WTC11 (cell line): ENCODE measurements at regions not wholly inside any gene's neighbourhood (a gene's known extent, or its start where the extent isn't known, plus 50 kb on each side); places are given as distances from the start of the nearest gene placed in this dataset.

Experiments
- ATAC-seq: fragments of 200-7000 bp; cut with Tn5 transposase; 2 replicates; pipeline ENCODE4 v1.10.0; 2021; ENCODE audit warnings: mild to moderate bottlenecking, moderate library complexity
- CTCF ChIA-PET: fragments of 300-600 bp; sonication (Branson Sonifier 250); formaldehyde crosslinking; loops from one replicate; lab custom pipeline; 2021; ENCODE audit warnings: antibody characterized with exemption; lab: Charles Lee
- POLR2A ChIA-PET: fragments of 350-600 bp; sonication (Branson Sonifier 250); formaldehyde crosslinking; loops from one replicate; lab custom pipeline; 2021; ENCODE audit warnings: antibody characterized with exemption; lab: Charles Lee
- DNase-seq: peaks from one replicate; pipeline ENCODE4 v3.0.0; 2021; ENCODE audit warnings: low spot score
- H3K27ac Mint-ChIP-seq: 2 replicates; pipeline ENCODE4 v1.8.0; 2021; ENCODE audit warnings: mixed read lengths
- H3K27me3 Mint-ChIP-seq: 2 replicates; pipeline ENCODE4 v1.8.0; 2021; ENCODE audit warnings: low read depth, mild to moderate bottlenecking, moderate library complexity, mixed read lengths
- H3K36me3 Mint-ChIP-seq: 2 replicates; pipeline ENCODE4 v1.8.0; 2021; ENCODE audit warnings: mixed read lengths
- H3K4me1 Mint-ChIP-seq: 2 replicates; pipeline ENCODE4 v1.8.0; 2022; ENCODE audit warnings: mixed read lengths
- H3K4me3 Mint-ChIP-seq: 2 replicates; pipeline ENCODE4 v1.8.0; 2021; ENCODE audit warnings: mild to moderate bottlenecking, moderate library complexity, mixed read lengths
- H3K9me3 Mint-ChIP-seq: 2 replicates; pipeline ENCODE4 v1.8.0; 2021; ENCODE audit warnings: mixed read lengths
- ATF1 ChIP-seq: sonication (generic); formaldehyde crosslinking; IDR thresholded peaks from 2 replicates; pipeline ENCODE4 v1.8.1; 2023; ENCODE audit warnings: mild to moderate bottlenecking, moderate library complexity, missing genetic modification reagents
- CREB1 ChIP-seq: sonication (generic); formaldehyde crosslinking; IDR thresholded peaks from 2 replicates; pipeline ENCODE4 v1.8.0; 2023; ENCODE audit warnings: mild to moderate bottlenecking, missing genetic modification reagents
- ELF4 ChIP-seq: sonication (generic); formaldehyde crosslinking; IDR thresholded peaks from 2 replicates; pipeline ENCODE4 v1.8.1; 2022; ENCODE audit warnings: low read depth, mild to moderate bottlenecking, moderate library complexity, missing genetic modification reagents
- FOXJ3 ChIP-seq: sonication (generic); formaldehyde crosslinking; IDR thresholded peaks from 2 replicates; pipeline ENCODE4 v1.9.0; 2021; ENCODE audit warnings: missing genetic modification reagents, mild to moderate bottlenecking, borderline replicate concordance
- GABPB1 ChIP-seq: sonication (generic); formaldehyde crosslinking; IDR thresholded peaks from 2 replicates; pipeline ENCODE4 v1.8.1; 2023; ENCODE audit warnings: mild to moderate bottlenecking, missing genetic modification reagents
- HMGA2 ChIP-seq: fragments of 250-450 bp; sonication (Bioruptor Pico); IDR thresholded peaks from 2 replicates; pipeline ENCODE4 v1.4.0; 2021; ENCODE audit warnings: mild to moderate bottlenecking, moderate library complexity
- JUN ChIP-seq: sonication (generic); formaldehyde crosslinking; IDR thresholded peaks from 2 replicates; pipeline ENCODE4 v1.8.0; 2023; ENCODE audit warnings: mild to moderate bottlenecking, missing genetic modification reagents
- MXD4 ChIP-seq: fragments of 250-450 bp; sonication (Bioruptor Pico); IDR thresholded peaks from 2 replicates; pipeline ENCODE4 v1.8.0; 2021; ENCODE audit warnings: mild to moderate bottlenecking, moderate library complexity, borderline replicate concordance
- MYBL2 ChIP-seq: sonication (generic); formaldehyde crosslinking; IDR thresholded peaks from 2 replicates; pipeline ENCODE4 v1.8.1; 2023; ENCODE audit warnings: mild to moderate bottlenecking, moderate library complexity, missing genetic modification reagents
- NFATC4 ChIP-seq: fragments of 250-450 bp; sonication (Bioruptor Pico); IDR thresholded peaks from 2 replicates; pipeline ENCODE4 v1.9.0; 2021; ENCODE audit warnings: mild to moderate bottlenecking
- NFE2L1 ChIP-seq: sonication (generic); formaldehyde crosslinking; IDR thresholded peaks from 2 replicates; pipeline ENCODE4 v1.8.1; 2023; ENCODE audit warnings: missing genetic modification reagents
- NFYB ChIP-seq: sonication (generic); formaldehyde crosslinking; conservative IDR thresholded peaks from 2 replicates; pipeline ENCODE4 v1.8.0; 2022; ENCODE audit warnings: low read depth, missing genetic modification reagents
- TEAD1 ChIP-seq: sonication (generic); formaldehyde crosslinking; IDR thresholded peaks from 2 replicates; pipeline ENCODE4 v1.8.0; 2022; ENCODE audit warnings: mild to moderate bottlenecking, missing genetic modification reagents
- TEAD4 ChIP-seq: sonication (generic); formaldehyde crosslinking; IDR thresholded peaks from 2 replicates; pipeline ENCODE4 v1.8.0; 2022; ENCODE audit warnings: mild to moderate bottlenecking, missing genetic modification reagents
- TP53 ChIP-seq: sonication (generic); formaldehyde crosslinking; IDR thresholded peaks from 2 replicates; pipeline ENCODE4 v1.8.1; 2023; ENCODE audit warnings: mild to moderate bottlenecking, missing genetic modification reagents
- ZNF232 ChIP-seq: sonication (generic); formaldehyde crosslinking; IDR thresholded peaks from 2 replicates; pipeline ENCODE4 v1.8.0; 2022; ENCODE audit warnings: mild to moderate bottlenecking, missing genetic modification reagents
- ZNF317 ChIP-seq: sonication (generic); formaldehyde crosslinking; IDR thresholded peaks from 2 replicates; pipeline ENCODE4 v1.8.1; 2023; ENCODE audit warnings: low read depth, mild to moderate bottlenecking, moderate library complexity, missing genetic modification reagents, borderline replicate concordance
- ZNF671 ChIP-seq: fragments of 250-450 bp; sonication (Bioruptor Pico); IDR thresholded peaks from 2 replicates; pipeline ENCODE4 v1.8.0; 2021; ENCODE audit warnings: mild to moderate bottlenecking
- TF ChIP-seq, protein P1 (sequence below): sonication (generic); formaldehyde crosslinking; conservative IDR thresholded peaks from 2 replicates; pipeline ENCODE4 v1.8.1; 2023; ENCODE audit warnings: mild to moderate bottlenecking, low read depth, missing genetic modification reagents, moderate library complexity
- TF ChIP-seq, protein P2 (sequence below): fragments of 250-450 bp; sonication (Bioruptor Pico); IDR thresholded peaks from 2 replicates; pipeline ENCODE4 v1.9.0; 2021; ENCODE audit warnings: mild to moderate bottlenecking
- TF ChIP-seq, protein P3 (sequence below): sonication (generic); formaldehyde crosslinking; IDR thresholded peaks from 2 replicates; pipeline ENCODE4 v1.8.1; 2022; ENCODE audit warnings: mild to moderate bottlenecking, missing genetic modification reagents, moderate library complexity, borderline replicate concordance
- TF ChIP-seq, protein P4 (sequence below): fragments of 250-450 bp; sonication (Bioruptor Pico); IDR thresholded peaks from 2 replicates; pipeline ENCODE4 v1.9.0; 2021; ENCODE audit warnings: moderate library complexity, mild to moderate bottlenecking, inconsistent platforms, borderline replicate concordance
- TF ChIP-seq, protein P5 (sequence below): fragments of 250-450 bp; sonication (Bioruptor Pico); IDR thresholded peaks from 2 replicates; pipeline ENCODE4 v1.9.0; 2021; ENCODE audit warnings: mild to moderate bottlenecking
- TF ChIP-seq, protein P6 (sequence below): sonication (generic); formaldehyde crosslinking; IDR thresholded peaks from 2 replicates; pipeline ENCODE4 v1.8.0; 2022; ENCODE audit warnings: mild to moderate bottlenecking, missing genetic modification reagents

DNA sequence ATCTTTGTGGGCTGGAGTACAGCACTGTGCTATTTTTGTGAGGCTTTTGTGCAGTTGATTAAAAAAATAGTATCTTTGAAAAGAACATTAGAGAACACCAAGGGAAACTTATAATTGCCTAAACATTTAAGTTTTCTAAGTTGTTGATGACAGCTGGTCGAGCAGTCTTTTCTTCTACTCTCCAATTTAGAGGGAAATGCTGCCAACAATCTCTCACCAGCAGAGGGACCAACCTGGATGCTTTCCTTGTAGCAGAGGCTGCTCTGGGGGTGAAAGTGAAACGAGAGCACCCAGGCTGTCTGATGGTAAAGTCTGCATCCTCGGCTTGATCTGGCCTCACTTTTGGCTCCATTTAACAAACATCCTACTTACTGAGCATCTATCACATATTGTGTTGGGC lies 1286.5 kb upstream of the TENM4 start:
- Mint-ChIP-seq H3K36me3 (no peaks in the 10 kb centered on the region), H3K4me1 (peaks cover 20% of the 10 kb centered on the region), H3K27me3 (no peaks in the 10 kb centered on the region), H3K9me3 (no peaks in the 10 kb centered on the region), H3K4me3 (no peak overlapping the region), H3K27ac (no peak overlapping the region)
- no peak for TF ChIP-seq ATF1
- ChIA-PET POLR2A (no interaction called here), CTCF (interaction anchor here (1.0 to 1.1 kb wide), 3 partner anchors 115 to 128 kb away, joined by 3 read pairs; no protein-coding TSS in a partner anchor)
- DNase-seq (peak; percentile 43), ATAC-seq (peak; percentile 96)

DNA sequence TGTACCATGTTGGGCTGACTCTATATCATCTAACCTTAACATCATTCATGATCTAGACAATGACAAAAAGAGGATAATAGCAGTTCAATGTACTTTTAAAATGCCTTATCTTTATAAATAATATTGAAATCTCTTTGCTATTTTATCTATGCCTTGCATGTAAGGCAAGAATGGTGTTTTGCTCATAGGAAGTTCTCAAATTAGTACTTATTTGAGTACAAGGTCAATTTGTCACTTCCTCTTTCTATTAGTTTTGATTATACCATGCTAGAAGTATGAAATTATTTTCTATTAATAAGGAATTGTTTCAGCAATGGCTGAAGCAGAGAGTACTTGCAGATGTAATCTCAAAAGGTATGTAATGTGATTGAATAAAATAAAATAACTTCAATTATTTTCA lies 1285.4 kb upstream of the TENM4 start:
- H3K9me3 Mint-ChIP-seq: no peaks in the 10 kb centered on the region
- no peaks in the 10 kb centered on the region for H3K36me3 Mint-ChIP-seq
- H3K27ac Mint-ChIP-seq: no peak overlapping the region
- no peak overlapping the region for H3K4me3 Mint-ChIP-seq
- POLR2A ChIA-PET: no interaction called here
- no peaks in the 10 kb centered on the region for H3K27me3 Mint-ChIP-seq
- ATAC-seq: no peak
- peaks cover 20% of the 10 kb centered on the region for H3K4me1 Mint-ChIP-seq
- DNase-seq: no peak
- CTCF ChIA-PET: interaction anchor here (1.1 kb wide), 1 partner anchor 116 kb away, joined by 3 read pairs; no protein-coding TSS in a partner anchor
- TF ChIP-seq TP53 (CRISPR knock-in tag): no peak
- no peak for TF ChIP-seq TEAD1 (CRISPR knock-in tag)
- TF ChIP-seq, protein P1, sequence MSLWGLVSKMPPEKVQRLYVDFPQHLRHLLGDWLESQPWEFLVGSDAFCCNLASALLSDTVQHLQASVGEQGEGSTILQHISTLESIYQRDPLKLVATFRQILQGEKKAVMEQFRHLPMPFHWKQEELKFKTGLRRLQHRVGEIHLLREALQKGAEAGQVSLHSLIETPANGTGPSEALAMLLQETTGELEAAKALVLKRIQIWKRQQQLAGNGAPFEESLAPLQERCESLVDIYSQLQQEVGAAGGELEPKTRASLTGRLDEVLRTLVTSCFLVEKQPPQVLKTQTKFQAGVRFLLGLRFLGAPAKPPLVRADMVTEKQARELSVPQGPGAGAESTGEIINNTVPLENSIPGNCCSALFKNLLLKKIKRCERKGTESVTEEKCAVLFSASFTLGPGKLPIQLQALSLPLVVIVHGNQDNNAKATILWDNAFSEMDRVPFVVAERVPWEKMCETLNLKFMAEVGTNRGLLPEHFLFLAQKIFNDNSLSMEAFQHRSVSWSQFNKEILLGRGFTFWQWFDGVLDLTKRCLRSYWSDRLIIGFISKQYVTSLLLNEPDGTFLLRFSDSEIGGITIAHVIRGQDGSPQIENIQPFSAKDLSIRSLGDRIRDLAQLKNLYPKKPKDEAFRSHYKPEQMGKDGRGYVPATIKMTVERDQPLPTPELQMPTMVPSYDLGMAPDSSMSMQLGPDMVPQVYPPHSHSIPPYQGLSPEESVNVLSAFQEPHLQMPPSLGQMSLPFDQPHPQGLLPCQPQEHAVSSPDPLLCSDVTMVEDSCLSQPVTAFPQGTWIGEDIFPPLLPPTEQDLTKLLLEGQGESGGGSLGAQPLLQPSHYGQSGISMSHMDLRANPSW (CRISPR knock-in tag): no peak
- TF ChIP-seq, protein P2, sequence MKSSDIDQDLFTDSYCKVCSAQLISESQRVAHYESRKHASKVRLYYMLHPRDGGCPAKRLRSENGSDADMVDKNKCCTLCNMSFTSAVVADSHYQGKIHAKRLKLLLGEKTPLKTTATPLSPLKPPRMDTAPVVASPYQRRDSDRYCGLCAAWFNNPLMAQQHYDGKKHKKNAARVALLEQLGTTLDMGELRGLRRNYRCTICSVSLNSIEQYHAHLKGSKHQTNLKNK (CRISPR knock-in tag): no peak
- TF ChIP-seq FOXJ3 (CRISPR knock-in tag): no peak
- TF ChIP-seq ZNF317 (CRISPR knock-in tag): no peak
- no peak for TF ChIP-seq HMGA2 (CRISPR knock-in tag)
- no peak for TF ChIP-seq ZNF232 (CRISPR knock-in tag)
- no peak for TF ChIP-seq MXD4 (CRISPR knock-in tag)
- TF ChIP-seq CREB1: no peak
- no peak for TF ChIP-seq ELF4 (CRISPR knock-in tag)
- no peak for TF ChIP-seq NFYB (CRISPR knock-in tag)
- TF ChIP-seq NFE2L1 (CRISPR knock-in tag): no peak
- TF ChIP-seq, protein P3, sequence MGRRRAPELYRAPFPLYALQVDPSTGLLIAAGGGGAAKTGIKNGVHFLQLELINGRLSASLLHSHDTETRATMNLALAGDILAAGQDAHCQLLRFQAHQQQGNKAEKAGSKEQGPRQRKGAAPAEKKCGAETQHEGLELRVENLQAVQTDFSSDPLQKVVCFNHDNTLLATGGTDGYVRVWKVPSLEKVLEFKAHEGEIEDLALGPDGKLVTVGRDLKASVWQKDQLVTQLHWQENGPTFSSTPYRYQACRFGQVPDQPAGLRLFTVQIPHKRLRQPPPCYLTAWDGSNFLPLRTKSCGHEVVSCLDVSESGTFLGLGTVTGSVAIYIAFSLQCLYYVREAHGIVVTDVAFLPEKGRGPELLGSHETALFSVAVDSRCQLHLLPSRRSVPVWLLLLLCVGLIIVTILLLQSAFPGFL (CRISPR knock-in tag): no peak
- no peak for TF ChIP-seq ZNF671 (CRISPR knock-in tag)
- TF ChIP-seq JUN: no peak
- TF ChIP-seq, protein P4, sequence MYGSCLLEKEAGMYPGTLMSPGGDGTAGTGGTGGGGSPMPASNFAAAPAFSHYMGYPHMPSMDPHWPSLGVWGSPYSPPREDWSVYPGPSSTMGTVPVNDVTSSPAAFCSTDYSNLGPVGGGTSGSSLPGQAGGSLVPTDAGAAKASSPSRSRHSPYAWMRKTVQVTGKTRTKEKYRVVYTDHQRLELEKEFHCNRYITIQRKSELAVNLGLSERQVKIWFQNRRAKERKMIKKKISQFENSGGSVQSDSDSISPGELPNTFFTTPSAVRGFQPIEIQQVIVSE (CRISPR knock-in tag): no peak
- TF ChIP-seq, all 79 proteins: peak for 0

DNA sequence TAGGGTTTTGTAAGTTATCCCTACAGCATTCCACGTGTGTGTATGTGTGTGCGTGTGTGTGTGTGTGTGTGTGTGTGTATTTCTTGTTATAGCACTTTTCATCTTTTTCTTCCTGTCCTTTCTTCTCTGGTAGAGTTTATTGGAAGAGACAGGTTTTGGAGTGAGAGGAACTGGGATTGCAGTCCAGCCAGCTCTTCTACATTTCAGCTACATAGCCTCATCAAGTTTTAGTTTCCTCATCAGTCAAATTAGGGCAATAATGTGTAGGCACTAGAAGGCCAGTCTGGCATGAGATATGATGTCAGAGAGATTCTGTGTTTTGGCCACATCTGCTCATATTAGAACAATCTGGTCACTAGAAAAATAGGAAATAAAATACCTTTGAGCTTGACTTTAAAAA lies 1283.5 kb upstream of the TENM4 start:
- H3K4me3 Mint-ChIP-seq: no peak overlapping the region
- no peak overlapping the region for H3K27ac Mint-ChIP-seq
- ChIA-PET CTCF (no interaction called here), POLR2A (no interaction called here)
- DNase-seq (no peak), ATAC-seq (no peak)
- H3K36me3 Mint-ChIP-seq: no peaks in the 10 kb centered on the region
- peaks cover 26% of the 10 kb centered on the region for H3K4me1 Mint-ChIP-seq
- TF ChIP-seq, protein P5, sequence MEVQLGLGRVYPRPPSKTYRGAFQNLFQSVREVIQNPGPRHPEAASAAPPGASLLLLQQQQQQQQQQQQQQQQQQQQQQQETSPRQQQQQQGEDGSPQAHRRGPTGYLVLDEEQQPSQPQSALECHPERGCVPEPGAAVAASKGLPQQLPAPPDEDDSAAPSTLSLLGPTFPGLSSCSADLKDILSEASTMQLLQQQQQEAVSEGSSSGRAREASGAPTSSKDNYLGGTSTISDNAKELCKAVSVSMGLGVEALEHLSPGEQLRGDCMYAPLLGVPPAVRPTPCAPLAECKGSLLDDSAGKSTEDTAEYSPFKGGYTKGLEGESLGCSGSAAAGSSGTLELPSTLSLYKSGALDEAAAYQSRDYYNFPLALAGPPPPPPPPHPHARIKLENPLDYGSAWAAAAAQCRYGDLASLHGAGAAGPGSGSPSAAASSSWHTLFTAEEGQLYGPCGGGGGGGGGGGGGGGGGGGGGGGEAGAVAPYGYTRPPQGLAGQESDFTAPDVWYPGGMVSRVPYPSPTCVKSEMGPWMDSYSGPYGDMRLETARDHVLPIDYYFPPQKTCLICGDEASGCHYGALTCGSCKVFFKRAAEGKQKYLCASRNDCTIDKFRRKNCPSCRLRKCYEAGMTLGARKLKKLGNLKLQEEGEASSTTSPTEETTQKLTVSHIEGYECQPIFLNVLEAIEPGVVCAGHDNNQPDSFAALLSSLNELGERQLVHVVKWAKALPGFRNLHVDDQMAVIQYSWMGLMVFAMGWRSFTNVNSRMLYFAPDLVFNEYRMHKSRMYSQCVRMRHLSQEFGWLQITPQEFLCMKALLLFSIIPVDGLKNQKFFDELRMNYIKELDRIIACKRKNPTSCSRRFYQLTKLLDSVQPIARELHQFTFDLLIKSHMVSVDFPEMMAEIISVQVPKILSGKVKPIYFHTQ (CRISPR knock-in tag): no peak
- TF ChIP-seq NFATC4 (CRISPR knock-in tag): no peak
- no peak for TF ChIP-seq GABPB1
- TF ChIP-seq, protein P6, sequence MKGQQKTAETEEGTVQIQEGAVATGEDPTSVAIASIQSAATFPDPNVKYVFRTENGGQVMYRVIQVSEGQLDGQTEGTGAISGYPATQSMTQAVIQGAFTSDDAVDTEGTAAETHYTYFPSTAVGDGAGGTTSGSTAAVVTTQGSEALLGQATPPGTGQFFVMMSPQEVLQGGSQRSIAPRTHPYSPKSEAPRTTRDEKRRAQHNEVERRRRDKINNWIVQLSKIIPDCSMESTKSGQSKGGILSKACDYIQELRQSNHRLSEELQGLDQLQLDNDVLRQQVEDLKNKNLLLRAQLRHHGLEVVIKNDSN: no peak
- no peak for TF ChIP-seq TEAD4 (CRISPR knock-in tag)
- no peak for TF ChIP-seq MYBL2 (CRISPR knock-in tag)
- H3K27me3 Mint-ChIP-seq: no peaks in the 10 kb centered on the region
- no peaks in the 10 kb centered on the region for H3K9me3 Mint-ChIP-seq
